ENCODE measurements at regions not wholly inside any gene's neighbourhood (a gene's known extent, or its start where the extent isn't known, plus 50 kb on each side); places are given as distances from the start of the nearest gene placed in this dataset.

GRCh38 chr5:163915481-163915961, 410.1 kb downstream of the MAT2B start:
- TF ChIP-seq SP1 (CRISPR knock-in tag; conservative IDR thresholded peaks at IDR 0.05) (no peak), CTCF (IDR thresholded peaks at IDR 0.05) (no peak), TCF7 (CRISPR knock-in tag; IDR thresholded peaks at IDR 0.05; ENCODE audit: low read depth) (no peak), ATF2 (CRISPR knock-in tag; IDR thresholded peaks at IDR 0.05; ENCODE audit: borderline replicate concordance, low read depth) (no peak), CREM (CRISPR knock-in tag; IDR thresholded peaks at IDR 0.05) (no peak), CDX4 (CRISPR knock-in tag; IDR thresholded peaks at IDR 0.05; ENCODE audit: borderline replicate concordance) (no peak), ESRRA (CRISPR knock-in tag; IDR thresholded peaks at IDR 0.05; ENCODE audit: borderline replicate concordance) (no peak), PRDM15 (CRISPR knock-in tag; IDR thresholded peaks at IDR 0.05) (no peak), ATF6 (CRISPR knock-in tag; IDR thresholded peaks at IDR 0.05) (no peak), HMGXB4 (CRISPR knock-in tag; IDR thresholded peaks at IDR 0.05) (no peak), ZNF121 (CRISPR knock-in tag; IDR thresholded peaks at IDR 0.05) (no peak), FOXP1 (CRISPR knock-in tag; IDR thresholded peaks at IDR 0.05; ENCODE audit: borderline replicate concordance) (no peak), CREB1 (CRISPR knock-in tag; IDR thresholded peaks at IDR 0.05) (no peak)
